ENCODE measurements at regions not wholly inside any gene's neighbourhood (a gene's known extent, or its start where the extent isn't known, plus 50 kb on each side); places are given as distances from the start of the nearest gene placed in this dataset.

DNA sequence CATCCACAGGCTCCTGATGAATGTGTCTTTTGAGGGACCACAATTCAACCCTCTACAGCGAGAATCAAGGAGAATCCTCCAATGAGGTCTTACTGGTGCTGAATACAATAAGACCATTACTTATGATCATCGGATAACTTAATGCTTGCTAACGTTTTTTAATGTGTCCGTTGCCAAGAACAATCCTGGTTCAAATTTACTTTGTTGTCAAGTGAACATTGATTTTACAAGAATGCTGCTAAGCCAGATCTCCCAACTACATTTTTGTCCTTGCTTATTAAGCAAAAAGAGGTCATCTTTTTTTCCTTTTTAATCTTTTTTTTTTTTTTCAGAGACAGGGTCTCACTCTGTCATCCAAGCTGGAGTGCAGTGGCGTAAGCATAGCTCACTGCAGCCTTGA is 93.7 kb downstream of the THNSL2 start:
- H3K36me3 Mint-ChIP-seq (ENCODE audit: low read depth): no peaks in the 10 kb centered on the region
- H3K27me3 Mint-ChIP-seq (ENCODE audit: low read depth): peaks cover 21% of the 10 kb centered on the region
- no peak overlapping the region for H3K27ac Mint-ChIP-seq (ENCODE audit: unreplicated experiment)
- no peak overlapping the region for H3K4me3 Mint-ChIP-seq (ENCODE audit: unreplicated experiment)
- no peak for DNase-seq (ENCODE audit: low spot score)
- TF ChIP-seq CTCF (IDR thresholded peaks at IDR 0.05): no peak
- H3K9me3 Mint-ChIP-seq (ENCODE audit: low read depth): no peaks in the 10 kb centered on the region
- peaks cover 6% of the 10 kb centered on the region for H3K4me1 Mint-ChIP-seq (ENCODE audit: low read depth)

GRCh38 chr2:88261725-88262124 is 91.6 kb downstream of the THNSL2 start:
- Mint-ChIP-seq H3K4me1 (ENCODE audit: low read depth) (peaks cover 6% of the 10 kb centered on the region), H3K27me3 (ENCODE audit: low read depth) (peaks cover 21% of the 10 kb centered on the region), H3K4me3 (ENCODE audit: unreplicated experiment) (no peak overlapping the region), H3K36me3 (ENCODE audit: low read depth) (no peaks in the 10 kb centered on the region), H3K27ac (ENCODE audit: unreplicated experiment) (no peak overlapping the region), H3K9me3 (ENCODE audit: low read depth) (no peaks in the 10 kb centered on the region)
- no peak for TF ChIP-seq CTCF (IDR thresholded peaks at IDR 0.05)
- DNase-seq (ENCODE audit: low spot score): no peak

GRCh38 chr2:88258208-88258607 is 88.1 kb downstream of the THNSL2 start:
- no peaks in the 10 kb centered on the region for H3K36me3 Mint-ChIP-seq (ENCODE audit: low read depth)
- H3K4me3 Mint-ChIP-seq (ENCODE audit: unreplicated experiment): no peak overlapping the region
- H3K9me3 Mint-ChIP-seq (ENCODE audit: low read depth): peaks cover 3% of the 10 kb centered on the region
- TF ChIP-seq CTCF (IDR thresholded peaks at IDR 0.05): no peak
- no peaks in the 10 kb centered on the region for H3K4me1 Mint-ChIP-seq (ENCODE audit: low read depth)
- peaks cover 18% of the 10 kb centered on the region for H3K27me3 Mint-ChIP-seq (ENCODE audit: low read depth)
- no peak for DNase-seq (ENCODE audit: low spot score)
- no peak overlapping the region for H3K27ac Mint-ChIP-seq (ENCODE audit: unreplicated experiment)

GRCh38 chr2:88254437-88255091 is 84.4 kb downstream of the THNSL2 start:
- Mint-ChIP-seq H3K9me3 (ENCODE audit: low read depth) (peaks cover 3% of the 10 kb centered on the region), H3K4me3 (ENCODE audit: unreplicated experiment) (no peak overlapping the region), H3K36me3 (ENCODE audit: low read depth) (no peaks in the 10 kb centered on the region), H3K4me1 (ENCODE audit: low read depth) (no peaks in the 10 kb centered on the region), H3K27me3 (ENCODE audit: low read depth) (peaks cover 11% of the 10 kb centered on the region), H3K27ac (ENCODE audit: unreplicated experiment) (no peak overlapping the region)
- no peak for DNase-seq (ENCODE audit: low spot score)
- TF ChIP-seq CTCF (IDR thresholded peaks at IDR 0.05): no peak

GRCh38 chr2:88253997-88254396 is 83.9 kb downstream of the THNSL2 start:
- Mint-ChIP-seq H3K4me3 (ENCODE audit: unreplicated experiment) (no peak overlapping the region), H3K27ac (ENCODE audit: unreplicated experiment) (no peak overlapping the region), H3K36me3 (ENCODE audit: low read depth) (no peaks in the 10 kb centered on the region), H3K27me3 (ENCODE audit: low read depth) (peaks cover 8% of the 10 kb centered on the region), H3K9me3 (ENCODE audit: low read depth) (peaks cover 3% of the 10 kb centered on the region), H3K4me1 (ENCODE audit: low read depth) (no peaks in the 10 kb centered on the region)
- DNase-seq (ENCODE audit: low spot score): no peak
- TF ChIP-seq CTCF (IDR thresholded peaks at IDR 0.05): no peak
